HG02938 (cell line): ENCODE measurements at regions not wholly inside any gene's neighbourhood (a gene's known extent, or its start where the extent isn't known, plus 50 kb on each side); places are given as distances from the start of the nearest gene placed in this dataset.

ENCODE experiments used
- ATAC-seq: cut with Tn5 transposase; IDR thresholded peaks from one replicate; pipeline ENCODE4 v1.9.1; 2021; ENCODE audit warnings: mild to moderate bottlenecking, moderate library complexity; ENCODE audit not compliant: unreplicated experiment

DNA sequence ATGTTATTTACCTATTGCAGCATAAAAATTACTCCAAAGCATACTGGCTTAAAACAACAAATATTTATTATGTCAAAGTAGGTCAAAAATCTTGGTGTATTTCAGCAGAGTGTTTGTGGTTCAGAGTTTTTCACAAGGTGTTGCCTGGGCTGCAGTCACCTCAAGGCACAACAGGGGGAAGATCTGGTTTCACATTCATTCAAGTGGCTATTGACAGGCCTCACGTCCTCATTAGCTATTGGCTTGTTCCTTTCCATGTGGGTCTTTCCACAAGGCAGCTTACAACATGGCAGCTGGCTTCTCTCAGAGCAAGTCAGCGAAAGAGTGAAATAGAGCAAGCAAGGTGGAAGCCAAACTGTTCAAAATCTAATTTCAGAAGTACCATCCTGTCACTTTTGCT is 602.9 kb downstream of the OLFM4 start:
- ATAC-seq = no peak

DNA sequence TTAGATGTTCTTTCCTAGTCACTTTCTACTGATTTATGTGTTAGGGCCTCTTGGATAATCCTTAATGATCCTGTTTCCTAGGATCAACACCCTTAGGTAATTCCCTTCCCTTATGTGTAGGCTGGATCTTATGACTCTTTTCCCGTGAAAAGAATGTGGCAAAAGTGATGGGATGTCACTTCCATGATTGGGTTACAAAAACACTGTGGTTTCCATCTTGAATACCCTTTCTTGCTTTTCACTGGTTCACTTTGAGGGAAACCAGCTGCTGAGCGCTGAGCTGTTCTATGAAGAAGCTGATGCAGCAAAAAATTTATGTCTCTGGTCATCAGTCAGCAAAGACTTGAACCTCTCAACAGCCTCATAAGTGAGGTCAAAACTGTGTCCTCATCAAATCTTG is 609.4 kb downstream of the OLFM4 start:
- ATAC-seq = no peak

DNA sequence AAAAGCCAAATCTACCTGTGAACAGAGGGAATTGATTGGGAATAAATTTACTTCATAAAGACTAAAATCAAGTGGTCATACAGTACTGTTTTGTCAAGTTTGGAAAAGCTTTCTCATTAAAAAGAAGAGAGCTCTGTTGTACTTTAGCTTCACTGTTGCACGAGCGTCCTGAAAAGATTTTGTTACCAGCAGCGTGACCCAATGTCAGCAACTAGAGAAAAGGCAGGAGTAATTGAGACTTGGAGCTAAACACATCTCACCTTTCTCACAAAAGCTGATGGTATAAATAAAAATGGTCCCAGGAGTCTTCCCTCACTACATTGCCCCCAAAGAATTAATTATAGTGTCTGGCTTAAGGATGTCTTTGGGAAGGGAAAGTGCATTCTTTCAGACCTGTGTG is 613.7 kb downstream of the OLFM4 start:
- no peak for ATAC-seq

DNA sequence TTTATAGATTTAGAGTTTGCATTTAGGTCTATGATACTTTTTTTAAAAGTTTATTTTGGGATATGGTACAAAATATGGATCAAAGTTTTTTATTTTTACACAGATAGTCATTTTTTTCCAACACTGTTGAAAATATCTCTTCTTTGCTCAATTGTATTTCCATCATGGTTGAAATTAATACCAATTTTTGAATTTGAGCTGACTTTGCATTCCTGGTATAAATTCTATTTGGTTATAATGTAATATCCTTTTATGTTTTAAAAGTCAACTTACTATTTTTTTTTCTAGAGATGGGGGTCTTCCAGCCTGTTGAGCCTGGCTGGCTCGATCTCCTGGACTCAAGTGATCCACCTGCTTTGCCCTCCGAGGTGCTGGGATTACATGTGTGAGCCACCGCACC is 620.1 kb downstream of the OLFM4 start:
- no peak for ATAC-seq

DNA sequence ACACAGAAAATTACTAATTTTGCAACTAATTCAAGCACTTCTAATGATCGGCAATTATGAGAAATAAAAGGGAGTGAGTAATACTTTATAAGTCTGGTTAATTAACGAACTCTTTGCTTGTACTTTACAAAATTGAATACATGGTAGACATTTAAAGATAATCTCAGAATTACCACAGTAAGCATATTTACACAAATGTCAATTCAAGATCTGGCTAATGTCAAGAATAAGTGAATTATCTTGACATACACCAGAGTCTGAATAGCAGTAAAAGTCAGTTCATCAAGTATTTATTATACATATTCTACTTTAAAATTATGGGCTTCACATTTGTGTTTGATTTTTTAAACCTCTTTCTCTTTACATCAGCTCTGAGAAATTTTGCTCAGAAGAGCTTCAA is 643.4 kb downstream of the OLFM4 start:
- ATAC-seq = no peak

DNA sequence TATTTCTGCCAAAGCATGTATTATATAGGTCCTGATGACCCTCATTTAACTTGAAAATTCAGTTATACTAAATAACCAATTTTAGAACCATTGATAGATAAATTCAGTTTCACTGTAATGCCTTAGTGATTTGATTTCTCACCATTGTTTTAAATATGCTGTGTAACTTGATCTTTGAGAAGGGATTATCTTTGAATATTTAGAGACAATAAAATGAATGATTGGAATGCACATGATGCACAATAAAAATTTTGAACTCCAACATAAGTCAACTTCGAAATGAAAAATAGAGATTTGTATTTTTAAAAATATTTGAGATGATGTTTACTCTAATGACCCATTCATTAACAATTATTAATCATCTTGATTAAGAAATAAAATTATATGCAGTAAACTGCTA is 654.5 kb downstream of the OLFM4 start:
- no peak for ATAC-seq

DNA sequence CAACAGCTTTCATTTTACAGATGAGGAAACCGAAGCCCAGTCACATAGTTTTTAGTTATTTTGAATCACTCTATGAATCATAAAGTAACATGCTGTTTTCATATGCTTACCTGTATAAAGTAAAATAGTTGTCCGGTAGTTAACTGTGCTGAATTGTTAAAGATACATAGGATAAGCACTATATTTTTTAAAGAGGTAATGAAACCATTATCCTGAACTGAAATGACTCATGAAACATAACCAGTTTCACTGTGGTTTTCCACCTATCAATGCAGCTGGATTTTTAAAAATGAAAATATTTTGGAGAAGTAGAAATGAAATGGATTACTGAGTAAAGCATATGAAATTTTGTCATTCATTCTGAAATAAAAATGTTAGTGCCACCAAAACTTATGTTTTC is 655.0 kb downstream of the OLFM4 start:
- no peak for ATAC-seq

DNA sequence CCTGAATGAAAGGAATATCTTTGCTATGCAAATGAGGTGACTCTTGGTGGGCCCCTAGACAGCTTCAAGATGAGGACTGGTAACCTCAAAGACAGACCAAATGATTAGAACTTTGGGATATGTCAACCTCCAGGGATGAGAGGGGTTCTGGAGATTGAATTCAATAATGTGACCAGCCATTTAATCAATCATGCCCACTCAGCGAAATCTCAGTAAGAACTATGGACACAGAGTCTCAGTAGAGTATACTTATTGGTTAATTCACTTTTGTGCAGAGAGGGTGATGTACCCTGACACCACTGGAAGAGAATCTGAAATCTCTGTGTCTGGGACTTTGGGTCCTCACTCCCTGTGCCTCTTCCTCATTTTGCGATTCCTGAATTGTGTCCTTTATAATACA is 662.8 kb downstream of the OLFM4 start:
- ATAC-seq = no peak

DNA sequence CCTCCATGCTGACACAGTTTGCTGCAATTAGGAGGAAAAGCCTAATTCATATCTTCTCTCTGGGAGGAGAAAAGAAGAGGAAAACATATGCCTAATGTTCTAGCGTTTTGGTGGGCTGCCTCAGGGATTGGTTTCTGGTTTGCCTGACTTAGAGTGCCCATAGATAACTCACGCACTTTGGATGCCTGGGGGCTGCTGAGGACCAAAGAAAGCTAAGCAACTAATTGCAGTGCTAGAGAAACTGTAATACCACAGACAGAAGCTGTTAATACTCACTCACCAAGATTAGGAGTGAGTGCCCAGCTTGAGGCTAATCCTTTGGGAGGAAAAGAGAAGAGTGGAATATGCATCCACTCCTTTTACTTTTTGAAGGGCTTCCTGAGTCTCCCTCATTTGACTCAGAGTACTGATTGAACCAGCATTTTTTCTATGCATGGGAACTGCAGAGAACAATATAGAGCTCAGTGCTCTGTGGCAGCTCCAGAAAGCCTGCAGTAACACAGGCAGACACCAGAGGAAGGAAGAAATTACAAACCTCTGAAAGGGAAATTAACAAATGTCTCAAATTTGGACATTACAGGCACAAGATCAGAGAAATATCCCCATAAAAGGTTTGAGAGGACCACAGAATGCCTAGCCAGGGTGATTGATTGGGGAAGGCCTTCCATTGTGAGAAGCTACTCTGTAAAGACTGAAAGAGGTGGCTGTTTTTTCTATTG is 666.4 kb downstream of the OLFM4 start:
- ATAC-seq = no peak

DNA sequence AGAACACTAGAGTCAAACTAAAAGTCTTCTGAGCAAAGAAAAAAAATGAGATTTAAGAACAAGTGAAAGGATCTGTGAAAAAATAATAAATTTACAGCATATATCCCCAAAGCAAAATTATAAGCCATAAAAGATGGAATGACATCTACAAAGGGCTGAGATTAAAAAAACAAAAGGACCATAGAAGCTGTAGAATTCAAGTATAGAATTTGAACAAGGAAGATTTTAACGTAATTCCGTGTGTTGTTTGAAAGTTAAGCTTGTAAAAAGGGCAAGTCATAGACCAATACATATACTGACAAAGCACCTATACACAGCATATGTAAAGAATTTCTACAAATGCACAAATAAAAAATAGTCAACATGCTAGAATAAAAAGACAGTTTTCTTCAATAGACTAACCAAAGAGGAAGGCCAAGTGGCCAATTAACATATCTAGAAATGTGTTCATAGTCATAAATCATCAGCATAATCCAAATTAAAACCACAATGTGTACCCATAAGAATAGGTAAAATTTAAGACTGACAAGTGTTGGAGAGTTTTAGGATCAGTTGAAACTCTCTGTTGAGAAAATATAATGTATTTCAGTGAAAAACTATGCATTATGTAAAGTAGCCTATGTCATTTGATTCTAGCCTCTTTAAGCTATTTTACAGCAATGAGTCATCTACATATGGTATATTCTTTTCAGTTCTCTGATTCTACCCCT is 674.9 kb downstream of the OLFM4 start:
- ATAC-seq = no peak

DNA sequence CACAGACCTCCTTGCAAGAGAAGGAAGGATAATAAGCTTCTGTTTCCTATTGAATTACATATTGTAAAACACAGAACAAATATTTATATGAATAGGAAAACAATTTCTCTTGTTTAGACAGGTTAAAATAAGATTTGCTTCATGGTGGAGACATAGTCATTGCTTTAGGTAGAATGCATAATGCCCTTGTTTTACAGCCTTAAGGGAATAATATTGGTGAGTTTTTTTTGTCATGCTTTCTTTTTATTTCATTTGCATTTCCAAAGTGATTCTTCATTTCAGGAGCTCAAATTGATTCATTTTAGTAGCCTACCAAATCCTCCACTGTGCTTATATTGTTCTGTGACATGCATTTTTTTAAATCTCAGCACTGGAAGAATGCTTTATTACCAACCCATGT is 690.7 kb downstream of the OLFM4 start:
- no peak for ATAC-seq

DNA sequence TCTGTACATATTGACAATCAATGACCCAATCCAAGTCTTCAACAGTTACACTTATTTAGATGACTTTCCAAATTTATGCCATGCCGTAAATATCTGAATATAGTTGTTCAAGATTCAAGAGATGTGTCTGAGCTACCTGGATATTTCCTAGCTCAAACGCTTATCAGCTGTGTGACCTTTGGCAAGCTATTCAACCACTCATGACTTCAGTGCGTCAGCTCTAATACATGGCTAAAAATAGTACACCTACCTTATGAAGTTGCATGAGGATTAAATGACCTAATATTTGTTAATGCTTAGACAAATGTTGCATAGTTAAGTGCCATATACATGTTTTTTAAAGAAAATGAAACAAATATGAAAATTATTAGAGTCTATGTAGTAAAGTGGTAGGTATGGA is 704.1 kb downstream of the OLFM4 start:
- no peak for ATAC-seq

DNA sequence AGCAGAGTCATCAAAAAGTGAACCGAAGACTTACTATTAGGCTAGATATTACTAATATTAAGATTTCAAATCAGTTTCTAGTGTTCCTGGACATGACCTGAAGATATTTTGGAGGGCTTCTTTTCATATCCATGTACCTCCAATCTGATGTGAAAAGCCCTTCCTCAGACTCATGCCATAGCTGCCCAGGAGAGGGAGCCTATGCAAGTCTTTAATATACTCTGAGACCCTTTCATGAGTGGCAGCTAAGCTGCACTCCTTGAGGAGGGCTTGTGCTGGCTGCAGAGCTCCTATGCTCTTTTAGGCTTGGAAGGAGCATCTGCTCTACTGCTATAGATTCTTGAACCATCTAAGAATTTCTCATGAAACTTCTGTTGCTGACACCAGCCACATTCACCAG is 715.3 kb downstream of the OLFM4 start:
- no peak for ATAC-seq

DNA sequence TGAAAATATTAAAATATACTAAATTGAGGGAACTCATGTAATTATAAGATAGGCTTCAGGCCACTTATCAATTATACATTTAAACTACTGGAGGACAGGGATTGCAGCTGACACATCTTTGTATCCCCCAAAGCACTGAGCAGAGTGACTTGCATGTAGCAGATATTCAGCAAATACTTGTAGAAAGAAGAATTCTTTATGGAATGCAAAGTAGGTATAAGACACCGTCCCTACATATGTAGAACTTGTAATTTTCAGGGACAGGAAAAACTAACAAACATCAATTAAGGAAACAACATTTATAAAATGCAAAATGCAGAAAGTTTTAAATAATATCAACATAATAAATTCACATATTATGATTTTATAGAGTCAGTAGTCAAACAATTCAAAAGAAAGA is 719.2 kb downstream of the OLFM4 start:
- ATAC-seq = no peak

DNA sequence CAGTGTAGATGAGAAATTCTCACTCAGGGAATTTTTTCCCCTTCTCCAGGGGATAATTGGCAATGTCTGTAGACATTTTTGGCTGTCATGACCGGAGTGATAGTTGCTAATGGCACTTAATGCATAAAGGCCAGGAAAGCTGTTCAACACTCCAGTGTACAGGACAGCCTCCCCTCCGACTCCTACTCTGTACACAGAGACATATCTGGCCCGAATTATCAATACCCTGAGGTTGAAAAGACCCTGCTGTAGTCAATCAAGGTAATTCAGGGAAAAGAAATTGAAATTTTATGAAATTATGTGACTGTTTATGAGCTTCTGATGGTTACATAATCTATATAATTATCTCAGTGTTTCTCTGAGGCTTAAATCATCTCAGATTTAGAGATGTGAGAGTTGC is 720.7 kb downstream of the OLFM4 start:
- ATAC-seq = no peak

DNA sequence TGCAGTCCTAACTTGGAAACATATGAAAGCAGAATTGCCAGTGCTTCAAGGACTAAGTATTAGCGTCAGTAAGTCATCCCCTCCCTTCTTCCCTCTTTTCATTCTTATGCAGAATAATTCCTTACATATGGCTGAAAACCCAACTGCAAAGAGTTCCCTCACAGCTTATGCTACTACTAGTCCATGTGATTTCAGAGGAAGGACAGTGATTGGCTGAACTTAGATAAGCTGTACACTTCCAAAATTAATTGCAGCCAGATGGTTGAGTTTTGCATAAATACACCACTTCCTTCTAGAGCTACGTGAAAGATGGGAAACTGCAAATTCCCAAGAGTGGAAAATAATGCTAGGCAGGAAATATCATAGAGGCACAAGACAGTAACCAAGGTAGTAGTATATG is 730.4 kb downstream of the OLFM4 start:
- ATAC-seq = no peak

DNA sequence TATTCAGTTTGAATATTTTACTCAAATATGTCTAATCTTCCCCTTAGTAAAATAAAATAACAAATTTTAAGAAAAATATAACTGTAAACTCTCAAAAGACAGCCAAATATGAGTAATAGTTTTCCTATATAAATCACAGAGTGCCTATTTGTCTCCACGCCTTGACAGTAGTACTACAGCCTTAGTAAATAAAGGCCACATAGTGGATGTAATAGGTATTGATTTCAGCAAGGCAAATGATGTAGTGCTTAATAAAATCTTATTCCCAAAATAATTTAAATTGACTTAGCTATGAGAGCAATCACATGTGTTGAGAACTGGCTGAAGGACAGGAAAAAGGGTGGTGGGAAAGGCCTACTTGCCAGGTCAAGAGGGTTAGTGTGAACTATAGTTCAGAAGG is 747.2 kb downstream of the OLFM4 start:
- no peak for ATAC-seq

DNA sequence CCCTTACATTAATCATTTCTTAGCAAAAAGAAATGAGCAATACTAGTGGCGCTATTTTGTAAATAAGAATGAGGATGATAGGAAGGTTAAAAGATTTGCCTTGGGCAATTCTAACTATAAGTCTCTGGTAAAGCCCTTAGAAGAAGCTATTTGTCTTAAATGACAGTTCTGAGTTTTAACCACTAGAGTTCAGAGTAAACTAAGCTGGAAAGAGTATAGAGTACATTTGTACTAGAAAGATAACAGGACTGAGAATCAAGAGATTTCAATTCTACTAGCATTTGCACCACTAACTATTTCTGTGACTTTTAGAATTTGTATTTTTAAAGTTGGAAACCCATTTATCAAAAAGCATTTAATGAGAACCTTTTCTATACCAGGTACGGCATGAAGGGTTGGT is 750.3 kb downstream of the OLFM4 start:
- ATAC-seq = no peak

DNA sequence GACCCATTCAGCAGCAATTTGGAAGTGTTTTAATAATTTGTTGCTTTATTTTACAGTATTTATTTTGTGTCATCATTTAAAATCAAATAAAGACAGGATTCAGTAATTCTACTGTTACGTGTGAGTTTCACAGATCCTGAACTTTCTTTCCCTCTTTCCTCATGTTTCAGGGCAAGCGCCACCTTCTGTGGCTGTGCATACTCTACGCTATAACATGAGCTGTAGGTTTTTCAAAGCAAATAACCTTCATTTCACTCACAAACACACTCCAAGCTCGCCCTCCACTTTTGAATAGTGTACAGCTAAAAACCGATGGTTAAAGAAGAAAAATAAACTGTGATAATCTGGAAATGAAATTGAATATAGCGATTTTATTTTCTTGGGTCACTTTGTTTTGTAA is 753.3 kb downstream of the OLFM4 start:
- ATAC-seq = no peak

DNA sequence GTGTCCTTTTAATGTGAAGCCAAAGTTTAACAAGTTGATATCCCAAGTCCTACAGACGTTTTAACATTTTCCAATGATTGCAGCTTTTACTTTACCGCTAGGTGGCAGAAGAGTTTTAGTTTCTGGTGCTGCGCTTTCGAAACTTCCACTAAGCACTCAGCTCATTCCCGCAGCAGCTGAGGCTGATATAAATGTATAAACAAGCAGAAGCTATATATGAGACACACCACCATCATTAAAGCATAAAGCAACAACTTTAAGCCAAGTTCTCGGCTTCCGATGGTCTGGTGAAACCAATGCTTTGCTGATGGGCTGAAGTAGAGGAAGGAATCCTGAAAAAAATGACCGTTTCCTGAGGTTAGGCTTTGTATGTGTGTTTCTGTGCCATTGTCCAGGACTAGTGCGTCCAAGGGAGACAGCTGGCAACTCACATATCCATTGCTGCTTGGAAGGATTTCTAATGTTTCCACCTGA is 753.9 kb downstream of the OLFM4 start:
- ATAC-seq = peak; percentile 66

DNA sequence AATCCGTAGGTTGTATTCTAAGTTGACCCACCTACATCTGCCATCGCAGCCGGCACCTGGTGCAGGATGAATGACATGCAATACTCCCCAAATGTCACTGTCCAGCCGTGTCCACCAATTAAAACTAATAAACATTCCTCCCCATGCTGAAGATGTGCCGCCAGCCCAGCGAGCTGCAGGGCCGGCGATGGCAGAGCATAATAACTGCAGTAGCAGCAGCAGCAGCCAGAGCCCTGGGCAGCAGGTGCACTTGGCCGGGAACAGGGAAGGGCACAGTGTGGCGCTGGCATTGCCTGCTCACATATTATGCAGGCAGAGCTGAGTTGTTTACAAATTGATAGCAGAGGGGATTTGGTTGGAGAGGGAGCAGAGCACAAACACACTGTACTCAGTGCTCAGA is 754.9 kb downstream of the OLFM4 start:
- ATAC-seq = no peak

DNA sequence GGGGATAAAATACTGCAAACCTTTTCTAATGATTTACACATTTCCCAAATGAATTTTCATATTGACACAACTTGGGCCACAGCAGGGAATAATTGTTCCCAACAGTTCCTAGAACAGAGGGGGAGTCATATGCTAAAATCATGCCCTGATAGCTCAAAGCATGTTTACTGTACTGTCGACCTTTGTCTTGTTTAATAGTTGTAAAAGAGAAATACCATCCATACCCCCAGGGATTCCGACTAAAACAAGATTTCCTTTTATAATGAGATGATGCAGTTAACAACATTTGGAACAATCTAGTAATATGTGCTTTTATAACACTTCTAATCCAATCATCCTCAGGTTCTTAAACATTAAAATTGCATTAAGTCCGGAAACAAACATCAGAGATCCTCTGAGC is 759.7 kb downstream of the OLFM4 start:
- ATAC-seq = no peak

DNA sequence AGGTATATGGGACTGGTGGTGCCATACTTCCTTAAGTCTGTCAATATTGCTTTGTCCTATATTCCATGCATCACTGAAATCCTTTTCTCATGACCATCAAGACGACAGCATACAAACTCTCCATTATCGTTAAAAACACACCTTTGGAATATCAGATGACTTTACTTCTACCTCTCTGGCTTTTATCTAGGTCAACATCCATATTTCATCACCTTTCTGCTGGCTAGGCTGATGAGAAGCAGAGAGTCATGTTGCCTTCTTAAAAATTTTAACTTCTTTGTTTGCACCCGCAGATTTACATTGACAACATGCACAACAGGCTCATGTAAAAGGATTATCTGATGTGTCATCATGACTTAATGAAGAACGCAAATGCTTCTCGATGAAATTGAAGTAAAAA is 771.4 kb downstream of the OLFM4 start:
- no peak for ATAC-seq
